HG02763 (cell line): ENCODE measurements at regions not wholly inside any gene's neighbourhood (a gene's known extent, or its start where the extent isn't known, plus 50 kb on each side); places are given as distances from the start of the nearest gene placed in this dataset.
A peak's percentile ranks its signal among the peaks of the same experiment; 100 is the strongest.

Experiments used
- ATAC-seq: cut with Tn5 transposase; IDR thresholded peaks from one replicate; pipeline ENCODE4 v1.9.1; 2021; ENCODE audit warnings: mild to moderate bottlenecking, moderate library complexity; ENCODE audit not compliant: unreplicated experiment

DNA sequence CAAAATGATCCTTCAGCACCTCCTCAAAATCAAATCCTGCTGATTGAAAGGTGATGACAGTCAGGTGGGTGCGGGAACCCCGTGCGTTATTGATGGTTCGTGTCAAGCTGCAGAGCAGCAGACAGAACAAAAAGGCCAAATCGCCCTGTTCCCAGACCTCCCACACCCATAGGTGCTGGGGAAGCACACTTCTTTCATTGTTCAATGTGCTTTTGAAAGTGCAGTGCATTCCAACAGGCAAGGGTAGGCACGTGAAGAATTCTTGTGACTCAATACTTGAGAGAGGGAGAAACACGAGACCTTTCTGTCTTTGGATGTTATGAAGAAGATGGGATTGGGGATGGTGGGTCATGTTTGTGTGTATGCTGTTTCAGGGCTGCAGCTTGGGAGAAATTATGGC lies 514.0 kb downstream of the MCTP2 start:
- no peak for ATAC-seq

DNA sequence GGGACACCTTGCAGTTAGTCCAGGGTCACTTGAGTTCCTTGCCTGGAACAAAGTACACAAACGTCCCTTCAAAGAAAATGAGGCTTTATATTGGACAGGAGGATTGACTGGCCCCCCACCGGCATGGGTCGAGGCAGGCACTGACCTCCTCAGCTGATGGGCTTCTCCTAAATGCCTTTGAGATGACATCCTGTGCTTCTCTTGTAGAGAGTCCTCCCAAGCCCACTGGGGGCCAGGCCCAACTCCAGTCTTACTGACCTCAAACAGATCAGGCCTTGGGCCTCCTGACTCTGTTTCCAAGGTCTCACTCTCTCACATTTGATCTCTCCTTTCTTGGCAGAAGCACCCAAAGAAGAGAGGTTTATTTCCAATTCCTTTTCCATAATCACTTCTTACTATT lies 516.1 kb downstream of the MCTP2 start:
- no peak for ATAC-seq

DNA sequence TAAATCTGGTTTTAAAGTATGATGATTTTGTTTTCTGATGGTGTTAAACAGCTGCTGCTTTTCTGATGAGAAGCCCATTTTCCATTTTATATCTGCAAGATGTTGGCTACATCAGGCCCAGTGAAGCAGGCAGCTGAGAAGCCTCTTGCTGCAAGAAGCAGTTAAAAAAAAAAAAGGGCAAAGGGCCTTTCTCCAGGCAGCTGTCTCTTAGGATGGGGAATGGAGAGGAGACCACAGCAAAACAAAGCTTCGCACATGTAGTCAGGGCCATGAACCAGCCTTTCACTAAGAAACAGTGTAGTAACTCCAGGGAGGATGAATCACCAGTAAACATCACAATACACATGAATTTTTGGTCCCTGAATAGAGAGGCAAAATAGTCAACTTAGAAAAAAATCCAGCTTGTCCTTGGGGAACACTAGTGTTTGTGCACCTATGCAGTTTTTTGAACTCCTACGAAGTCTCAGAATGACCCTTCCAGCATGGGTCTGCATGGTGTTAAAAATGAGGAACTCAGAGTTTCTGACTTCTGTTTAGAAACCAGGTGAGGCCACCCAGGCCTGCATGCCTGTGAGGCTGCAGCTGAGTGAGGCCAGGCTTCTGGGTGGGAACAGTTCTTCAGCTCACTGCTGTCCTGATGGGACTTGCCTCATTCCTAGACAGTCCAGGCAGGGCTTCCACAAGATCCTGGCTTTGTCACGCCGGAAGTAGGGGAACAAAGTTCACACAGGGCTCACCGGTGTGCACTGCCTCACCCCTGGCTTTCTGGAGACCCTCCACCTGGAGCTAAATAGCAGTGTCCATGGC lies 518.7 kb downstream of the MCTP2 start:
- ATAC-seq = peak; percentile 60

DNA sequence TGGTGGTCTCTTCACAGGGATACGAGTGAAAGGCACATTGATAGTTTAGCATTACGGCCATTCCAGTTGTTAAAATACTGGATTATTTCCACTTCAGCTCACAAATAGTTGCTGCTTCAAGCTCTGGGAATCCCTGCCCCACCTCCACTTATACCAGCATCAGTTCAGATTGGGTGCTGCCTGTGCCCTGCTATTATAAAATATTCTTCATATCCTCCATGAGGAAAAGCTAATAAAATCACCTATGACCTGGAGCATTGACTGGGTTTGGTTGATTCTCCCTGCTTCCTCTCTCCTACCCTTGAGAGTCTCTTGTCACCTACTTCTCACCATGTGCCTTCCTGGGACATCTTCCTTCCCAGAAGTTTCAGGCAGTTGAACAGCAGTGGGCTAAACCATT lies 529.0 kb downstream of the MCTP2 start:
- ATAC-seq = no peak

DNA sequence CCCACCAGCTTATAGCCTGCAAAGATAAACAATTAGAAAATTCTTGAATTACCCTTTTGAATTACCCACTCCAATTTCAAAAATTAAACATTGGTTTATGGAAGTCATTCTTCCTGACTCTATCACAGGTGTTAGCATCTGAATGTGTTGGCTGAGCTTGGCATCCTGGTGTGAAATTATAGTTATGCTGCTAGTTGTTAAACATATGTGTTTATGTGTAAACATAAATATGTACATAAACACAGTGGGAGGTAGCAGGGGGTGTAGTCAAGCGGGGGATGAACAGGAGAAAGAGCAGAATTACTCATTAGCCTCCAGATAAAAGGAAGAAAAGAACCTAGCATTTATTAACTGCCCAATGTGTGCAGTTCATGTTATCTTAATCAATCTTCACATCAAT lies 530.2 kb downstream of the MCTP2 start:
- no peak for ATAC-seq

DNA sequence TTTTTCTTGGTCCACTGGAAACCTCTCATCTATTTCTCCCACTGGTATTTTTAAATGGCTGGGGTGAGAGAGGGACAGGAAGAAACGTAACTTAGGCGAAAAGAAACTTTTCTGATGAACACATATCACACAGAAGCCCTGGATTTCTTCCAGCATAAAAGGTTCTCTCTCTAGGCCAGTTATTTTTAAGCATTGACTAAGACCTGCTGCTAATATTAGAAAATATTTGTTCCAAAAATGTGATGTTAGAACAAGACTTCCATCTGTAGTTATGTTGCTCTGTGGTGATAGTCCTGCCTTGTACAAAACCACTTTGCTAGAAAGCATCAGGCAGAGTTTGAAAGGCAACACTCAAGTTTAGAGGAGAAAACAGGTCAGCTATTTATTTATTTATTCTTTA lies 537.7 kb downstream of the MCTP2 start:
- no peak for ATAC-seq

DNA sequence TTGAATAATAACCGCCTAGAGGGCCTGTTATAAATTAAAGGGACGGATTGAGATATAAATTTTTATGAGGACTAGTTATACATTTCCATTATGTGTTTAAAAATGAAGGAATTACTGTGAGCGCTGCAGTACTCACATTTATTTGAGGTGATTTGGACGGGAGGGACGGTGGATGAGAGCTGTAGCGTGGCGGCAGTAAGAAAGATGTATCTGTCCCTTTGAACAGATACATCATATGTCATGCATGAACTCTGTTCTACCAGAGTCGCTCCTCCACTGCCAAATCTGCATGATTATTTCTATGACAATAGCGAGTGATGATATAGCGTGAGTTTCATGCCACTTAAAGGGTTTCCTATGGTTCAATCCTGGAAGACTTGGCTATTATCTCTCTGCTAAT lies 538.8 kb downstream of the MCTP2 start:
- ATAC-seq = no peak

DNA sequence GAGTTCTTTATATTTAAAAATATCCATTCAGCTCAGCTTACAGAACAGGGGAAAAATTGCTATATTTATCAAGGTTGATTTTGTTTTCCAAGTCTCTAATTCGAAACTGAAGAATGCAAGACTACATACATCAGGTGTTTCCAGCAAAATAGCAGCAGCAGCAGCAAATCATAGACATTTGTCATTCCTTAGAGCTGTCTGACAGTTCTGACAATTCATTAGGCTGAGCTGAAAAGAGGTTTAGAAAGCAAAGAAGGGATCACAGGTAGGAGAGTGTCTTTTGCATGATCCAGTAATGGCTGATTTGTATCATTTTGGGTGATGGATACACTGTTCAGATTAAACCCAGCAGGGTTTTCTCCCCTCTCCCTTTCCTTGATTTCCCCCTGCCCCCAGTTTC lies 545.7 kb downstream of the MCTP2 start:
- no peak for ATAC-seq

DNA sequence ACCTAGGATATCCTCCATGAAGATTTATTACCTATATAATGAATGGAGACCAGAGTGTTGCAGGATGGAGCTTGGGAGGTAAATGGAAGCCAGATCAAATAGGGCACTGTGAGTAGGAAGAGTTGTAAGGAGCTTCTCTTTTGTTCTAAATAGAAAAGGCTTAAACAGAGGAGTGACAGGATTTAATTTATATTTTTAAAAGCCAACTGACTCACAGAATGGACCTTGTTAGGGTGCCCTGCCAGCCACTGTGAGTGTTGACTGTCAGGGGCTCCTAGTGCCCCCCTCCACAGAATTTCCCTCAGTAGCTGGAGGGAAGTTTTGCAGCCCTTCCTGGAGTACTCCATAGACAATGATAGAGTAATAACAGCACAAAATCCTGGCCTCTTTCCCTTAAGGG lies 547.5 kb downstream of the MCTP2 start:
- no peak for ATAC-seq

DNA sequence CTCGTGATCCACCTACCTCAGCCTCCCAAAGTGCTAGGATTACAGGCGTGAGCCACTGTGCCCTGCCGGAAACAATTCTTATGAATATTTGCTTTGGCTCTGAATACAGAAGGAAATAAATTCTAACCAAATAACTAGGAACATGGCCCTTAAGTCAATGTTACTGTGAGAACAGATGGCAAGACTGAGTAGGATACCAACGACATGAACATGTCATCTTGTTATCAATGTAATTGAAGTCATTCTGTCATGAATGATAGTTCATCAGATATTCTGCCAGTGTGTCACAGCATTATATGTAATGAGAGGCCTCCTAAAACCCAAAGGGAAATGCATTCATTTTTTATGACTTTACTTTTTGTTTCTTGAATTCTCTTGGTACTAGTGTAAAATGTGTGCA lies 548.8 kb downstream of the MCTP2 start:
- no peak for ATAC-seq

DNA sequence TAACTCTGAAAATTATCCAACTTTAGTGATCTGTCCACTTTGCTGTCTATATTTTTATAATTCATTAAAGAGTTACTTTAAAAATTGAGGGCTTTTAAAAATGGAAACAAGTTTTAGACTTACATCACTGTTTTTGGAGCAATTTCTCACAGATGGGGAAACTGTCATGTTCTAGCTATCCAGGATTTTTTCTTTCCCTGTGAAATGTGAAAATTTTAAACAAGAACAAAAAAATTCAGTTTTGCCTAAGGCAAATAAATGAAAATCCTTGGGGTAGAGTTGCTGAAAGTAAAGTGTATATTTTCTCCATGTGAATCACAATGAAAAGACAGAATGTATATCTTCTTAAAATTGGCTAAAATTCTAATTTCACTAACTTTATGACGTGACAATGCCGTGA lies 553.7 kb downstream of the MCTP2 start:
- no peak for ATAC-seq

DNA sequence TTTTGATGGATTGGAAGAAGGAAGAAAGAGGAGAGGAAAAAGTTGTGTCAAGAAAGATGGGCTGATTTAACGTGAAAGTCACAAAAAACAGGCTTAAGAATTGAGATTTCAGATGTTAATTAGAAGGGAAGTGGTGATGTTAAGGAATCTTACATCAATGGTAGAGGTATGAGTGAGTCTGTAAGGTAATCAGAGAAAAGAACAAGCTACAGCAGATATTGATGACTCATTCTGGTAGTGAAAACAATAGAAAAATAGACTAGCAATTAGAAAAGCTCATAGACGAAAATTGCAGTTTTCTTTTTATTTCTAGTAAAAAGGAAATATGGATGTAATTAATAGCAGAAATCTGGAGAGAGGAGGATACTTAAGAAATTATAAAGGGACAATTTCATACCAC lies 559.6 kb downstream of the MCTP2 start:
- ATAC-seq = no peak

DNA sequence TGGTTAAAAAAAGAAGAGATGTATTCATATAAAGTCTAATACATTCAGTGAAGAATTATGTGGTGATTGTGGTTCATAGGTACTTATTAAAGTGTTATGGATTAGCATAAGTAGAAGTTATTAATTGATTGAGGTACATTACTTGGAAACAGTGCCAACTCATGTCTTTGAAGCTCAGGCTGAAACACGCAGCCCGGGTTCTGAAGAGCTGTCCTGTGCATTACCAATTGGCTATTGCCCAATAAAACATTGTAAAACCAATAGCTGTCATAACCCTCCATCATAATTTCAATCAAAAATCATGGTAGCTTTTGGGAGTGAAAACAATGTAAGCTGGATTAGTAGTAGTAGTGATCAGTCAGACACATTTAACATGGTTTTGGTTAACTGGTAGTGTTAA lies 560.1 kb downstream of the MCTP2 start:
- ATAC-seq = no peak

DNA sequence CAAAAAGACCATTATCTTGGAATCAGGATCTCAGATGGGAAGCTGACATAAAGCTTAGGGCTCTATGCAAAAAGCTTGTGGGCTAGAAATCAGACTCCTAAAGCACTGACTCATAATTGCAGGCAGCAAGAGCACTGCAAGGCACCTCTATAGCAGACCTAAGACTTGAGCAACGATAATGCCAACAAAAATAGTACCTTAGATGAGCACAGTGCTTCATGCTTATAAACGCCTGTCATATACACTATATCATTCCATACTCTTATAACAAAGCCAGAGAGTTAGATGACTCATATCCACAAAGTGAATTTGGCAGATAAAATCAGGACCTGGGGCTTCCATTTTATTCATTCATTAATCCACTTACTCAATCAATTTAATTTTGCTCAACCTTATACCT lies 560.8 kb downstream of the MCTP2 start:
- ATAC-seq = no peak

DNA sequence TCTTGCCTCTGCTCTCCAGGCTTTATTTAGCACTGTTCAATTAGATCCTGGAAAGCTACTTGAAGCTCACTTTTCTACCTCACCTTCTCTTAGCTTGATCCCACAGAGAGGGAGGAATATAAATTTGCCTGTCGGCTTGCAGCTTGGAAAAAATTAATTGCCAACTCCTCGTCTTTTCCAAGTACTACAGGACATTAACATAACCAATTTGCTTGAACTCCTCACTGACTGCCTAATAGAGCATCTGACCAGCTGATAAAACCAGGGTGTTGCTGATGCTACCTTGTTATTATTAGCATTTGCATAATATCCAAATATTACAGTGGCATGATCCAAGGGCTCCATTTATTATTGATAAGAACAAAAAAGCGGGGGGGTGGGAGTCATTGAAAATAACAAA lies 561.8 kb downstream of the MCTP2 start:
- ATAC-seq = no peak

DNA sequence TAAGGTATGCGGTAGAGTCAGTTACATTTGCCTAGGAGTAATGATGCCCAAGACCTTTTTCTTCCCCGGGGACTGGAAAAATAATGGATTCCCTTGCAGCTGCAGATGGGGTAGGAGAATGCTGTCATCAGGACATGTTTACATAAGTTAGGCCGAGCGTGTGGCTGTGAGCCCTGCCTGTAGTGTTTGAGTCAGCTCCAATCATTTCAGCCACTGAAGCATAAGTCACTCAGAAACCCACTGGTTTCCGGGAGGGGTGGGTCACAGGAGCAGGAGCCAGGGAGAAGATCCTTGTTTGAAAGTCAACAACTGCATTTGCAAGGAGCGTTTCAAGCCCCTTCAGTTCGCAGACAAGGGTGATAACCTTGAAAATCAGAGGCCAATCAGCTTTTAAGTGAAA lies 562.3 kb downstream of the MCTP2 start:
- no peak for ATAC-seq

DNA sequence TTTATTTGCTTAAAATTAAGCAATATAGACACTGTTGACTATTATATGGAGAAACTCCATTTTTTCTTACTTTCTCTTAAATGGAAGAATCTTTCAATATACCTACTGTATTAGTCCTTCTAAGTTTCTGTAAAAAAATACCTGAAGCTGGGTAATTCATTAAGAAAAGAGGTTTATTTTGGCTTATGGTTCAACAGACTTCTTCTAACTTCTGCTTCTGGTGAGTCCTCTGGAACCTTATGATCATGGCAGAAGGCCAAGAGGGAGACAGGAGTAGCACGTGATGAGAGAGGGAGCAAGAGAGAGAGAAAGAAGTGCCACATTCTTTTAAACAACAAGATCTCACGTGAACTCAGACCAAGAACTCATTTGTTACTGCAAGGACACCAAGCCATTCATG lies 573.3 kb downstream of the MCTP2 start:
- no peak for ATAC-seq

DNA sequence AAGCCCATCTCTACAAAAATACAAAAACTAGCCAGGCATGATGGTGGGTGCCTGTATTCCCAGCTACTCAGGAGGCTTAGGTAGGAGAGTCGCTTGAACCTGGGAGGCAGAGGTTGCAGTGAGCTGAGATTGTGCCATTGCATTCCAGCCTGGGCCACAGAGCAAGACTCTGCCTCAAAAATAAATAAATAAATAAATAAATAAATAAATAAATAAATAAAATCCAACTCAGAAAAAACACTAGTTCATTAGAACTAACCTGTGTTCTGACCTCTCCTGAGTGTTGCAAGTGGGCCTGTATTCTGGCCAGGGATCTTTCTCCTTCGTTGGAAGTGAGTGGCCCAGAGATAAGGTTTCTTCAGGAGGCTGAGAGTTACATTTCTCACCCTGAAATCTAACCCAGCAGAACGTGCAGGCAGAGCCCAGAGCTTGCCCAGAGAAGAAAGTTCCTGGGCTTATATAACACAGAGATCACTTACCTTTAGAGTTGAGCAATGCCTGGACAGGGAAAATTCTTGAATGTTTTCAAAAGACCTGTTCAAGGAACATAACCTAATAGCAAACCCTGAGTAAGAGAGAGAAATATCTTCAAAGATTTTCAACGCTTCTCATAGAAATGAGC lies 583.9 kb downstream of the MCTP2 start:
- ATAC-seq = no peak

DNA sequence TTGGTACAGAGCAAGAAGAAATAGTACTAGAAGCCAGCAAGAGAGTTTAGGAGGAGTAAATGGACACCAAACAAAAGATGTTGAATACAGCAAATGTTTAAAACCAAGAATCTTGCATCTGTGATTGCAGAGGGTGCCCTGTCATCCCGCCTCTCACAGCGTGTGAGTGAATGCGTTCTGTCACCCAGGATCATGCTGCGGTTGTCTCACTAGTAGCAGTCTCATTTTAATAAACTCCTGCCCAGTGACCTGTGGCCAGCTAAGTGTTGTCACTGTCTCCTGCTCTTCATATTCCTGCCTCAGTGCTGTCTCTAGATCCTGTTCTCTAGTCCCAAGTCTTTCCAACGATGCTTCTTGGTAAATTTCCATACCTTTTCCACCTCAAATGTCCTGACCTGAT lies 584.6 kb downstream of the MCTP2 start:
- ATAC-seq = no peak

DNA sequence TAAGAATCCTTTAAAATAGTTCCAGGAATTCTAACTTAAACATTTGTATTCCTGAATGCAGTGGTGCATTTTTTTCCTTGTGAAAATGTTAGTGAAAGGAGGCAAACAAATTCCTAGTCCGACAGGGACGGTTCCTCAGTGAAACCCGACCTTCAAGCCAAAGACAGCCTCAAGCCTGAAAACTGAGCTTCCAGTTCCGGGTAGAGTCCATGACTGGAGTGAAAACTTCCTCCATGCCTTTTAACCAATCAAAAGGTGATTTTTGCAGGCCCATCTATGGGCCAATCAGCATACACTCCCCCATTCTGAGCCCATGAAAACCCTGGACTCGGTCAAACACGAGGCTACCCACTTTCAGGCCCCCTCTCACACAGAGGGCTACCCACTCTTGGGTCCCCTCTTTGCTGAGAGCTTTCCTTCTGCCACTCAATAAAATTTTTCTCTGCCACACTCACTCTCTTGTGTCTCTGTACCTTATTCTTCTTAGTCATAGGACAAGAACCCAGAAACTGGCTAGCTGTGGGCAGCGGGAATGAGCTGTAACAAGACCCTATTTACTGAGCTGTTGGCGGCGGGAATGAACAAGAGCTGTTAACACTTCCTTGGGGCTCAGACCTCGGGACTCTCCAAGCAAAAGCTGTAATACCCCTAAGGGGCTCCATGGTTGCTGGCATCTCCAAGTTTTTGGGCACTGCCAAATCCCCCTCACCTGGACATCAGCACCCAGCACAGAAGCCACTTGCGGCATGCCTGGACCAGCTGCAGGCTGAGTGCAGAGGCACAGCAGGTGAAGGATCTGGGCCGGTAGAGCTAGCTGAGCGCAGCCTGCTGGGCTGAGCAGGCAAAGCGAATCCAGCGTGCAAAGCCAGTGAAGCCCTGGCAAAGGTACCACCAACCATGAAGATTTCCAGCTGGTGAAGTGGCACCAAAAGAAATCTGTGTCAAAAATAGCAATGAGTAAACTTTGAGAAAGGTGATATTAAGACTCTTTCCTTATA lies 598.8 kb downstream of the MCTP2 start:
- no peak for ATAC-seq

DNA sequence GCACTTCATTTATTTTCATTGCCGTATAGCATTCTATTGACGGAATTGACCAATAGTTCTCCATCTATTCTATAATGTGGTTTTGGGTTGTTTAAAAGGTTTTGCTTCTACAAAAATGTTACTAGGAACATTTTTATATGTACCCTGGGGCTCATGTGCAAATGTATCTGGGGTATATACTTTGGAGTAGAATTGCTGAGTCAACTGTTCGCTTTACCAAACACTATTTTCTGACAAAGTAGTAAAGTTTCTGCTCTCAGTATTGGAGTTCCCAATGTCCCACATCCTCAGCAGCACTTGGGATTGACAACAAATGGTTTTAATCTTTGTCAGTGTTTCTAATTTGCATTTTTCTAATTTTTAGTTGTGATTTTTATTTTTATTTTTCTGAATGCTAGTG lies 602.6 kb downstream of the MCTP2 start:
- ATAC-seq = no peak

DNA sequence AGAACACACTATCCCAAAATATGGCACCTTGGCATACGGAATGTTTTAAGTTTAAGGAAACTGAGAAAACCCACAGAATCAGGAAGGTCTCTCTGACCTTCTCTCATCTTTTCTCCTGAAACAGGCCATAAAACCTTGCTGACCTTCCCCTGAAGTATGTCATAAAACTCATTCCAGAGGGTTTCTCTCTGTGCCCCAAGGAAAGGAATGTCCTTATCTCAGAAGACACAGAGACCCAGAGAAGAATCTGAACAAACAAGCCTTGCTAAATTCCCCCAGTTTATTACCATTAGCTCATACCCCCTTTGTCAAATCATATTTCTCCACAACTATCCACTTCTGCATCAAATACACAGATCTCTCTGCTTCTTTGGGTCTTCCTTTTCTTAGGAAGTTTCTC lies 603.1 kb downstream of the MCTP2 start:
- no peak for ATAC-seq
